GM21390 (cell line): ENCODE measurements at regions not wholly inside any gene's neighbourhood (a gene's known extent, or its start where the extent isn't known, plus 50 kb on each side); places are given as distances from the start of the nearest gene placed in this dataset.
A peak's percentile ranks its signal among the peaks of the same experiment; 100 is the strongest.
"Not testable (repeated sequence)": the region's sequence is repeated elsewhere in the genome, so short reads cannot be mapped to it uniquely, and the experiment has no call there.

Source experiments
- ATAC-seq: cut with Tn5 transposase; IDR thresholded peaks from one replicate; pipeline ENCODE4 v1.9.1; 2021; ENCODE audit not compliant: unreplicated experiment

GRCh38 chr1:239976130-239976968, 115.3 kb upstream of the FMN2 start:
- ATAC-seq: peak; percentile 96

GRCh38 chr1:239977416-239977815, 114.3 kb upstream of the FMN2 start:
- ATAC-seq: no peak

GRCh38 chr1:239979456-239979855, 112.2 kb upstream of the FMN2 start:
- ATAC-seq: no peak

GRCh38 chr1:239982762-239983161, 108.9 kb upstream of the FMN2 start:
- ATAC-seq: no peak

- ATAC-seq: no peak
These were observed 106.6 kb upstream of the FMN2 start for GRCh38 chr1:239985044-239985443.

- no peak for ATAC-seq
These were observed 104.5 kb upstream of the FMN2 start for GRCh38 chr1:239987103-239987745.

- ATAC-seq: no peak
These were observed 101.7 kb upstream of the FMN2 start for GRCh38 chr1:239989990-239990389.

- not testable (repeated sequence) for ATAC-seq
These were observed 99.1 kb upstream of the FMN2 start for GRCh38 chr1:239992566-239992965.

- ATAC-seq: no peak
These were observed 98.3 kb upstream of the FMN2 start for GRCh38 chr1:239993366-239993765.

- no peak for ATAC-seq
These were observed 96.4 kb upstream of the FMN2 start for GRCh38 chr1:239995281-239995680.

GRCh38 chr1:239997160-239997514, 94.5 kb upstream of the FMN2 start:
- no peak for ATAC-seq

- no peak for ATAC-seq
These were observed 94.0 kb upstream of the FMN2 start for GRCh38 chr1:239997515-239998311.

GRCh38 chr1:239998312-239998649, 93.4 kb upstream of the FMN2 start:
- ATAC-seq: no peak

GRCh38 chr1:239999170-239999569, 92.5 kb upstream of the FMN2 start:
- ATAC-seq: no peak

GRCh38 chr1:240000634-240001033, 91.0 kb upstream of the FMN2 start:
- no peak for ATAC-seq

- no peak for ATAC-seq
These were observed 90.4 kb upstream of the FMN2 start for GRCh38 chr1:240001177-240001740.

GRCh38 chr1:240004086-240004749, 87.5 kb upstream of the FMN2 start:
- peak; percentile 57 for ATAC-seq

- ATAC-seq: no peak
These were observed 85.6 kb upstream of the FMN2 start for GRCh38 chr1:240005997-240006650.

- ATAC-seq: no peak
These were observed 83.4 kb upstream of the FMN2 start for GRCh38 chr1:240008298-240008697.

- ATAC-seq: no peak
These were observed 77.6 kb upstream of the FMN2 start for GRCh38 chr1:240014051-240014450.

- ATAC-seq: no peak
These were observed 73.1 kb upstream of the FMN2 start for GRCh38 chr1:240018617-240019016.
